ENCODE measurements at regions not wholly inside any gene's neighbourhood (a gene's known extent, or its start where the extent isn't known, plus 50 kb on each side); places are given as distances from the start of the nearest gene placed in this dataset.

DNA sequence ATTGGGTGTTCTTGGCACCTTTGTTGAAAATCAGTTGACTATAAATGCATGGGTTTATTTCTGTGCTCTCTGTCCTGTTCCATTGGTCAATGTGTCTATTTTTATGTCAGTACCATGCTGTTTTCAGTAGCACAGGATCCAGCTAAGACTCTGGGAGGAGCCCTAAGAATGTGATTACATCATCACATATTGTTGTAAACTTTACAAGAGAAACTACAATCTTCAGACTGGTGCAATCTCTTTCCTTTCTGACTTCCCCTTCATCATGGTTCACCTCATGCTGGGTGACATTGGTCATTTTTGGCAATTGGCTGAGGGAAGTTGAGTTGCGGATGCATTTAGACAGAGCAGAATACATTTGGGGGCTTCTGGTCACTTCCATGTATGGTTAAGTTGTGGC, 88.4 kb downstream of the C21orf91 start:
- H3K36me3 ChIP-seq, result no peaks in the 10 kb centered on the region
- intact Hi-C loops (cut with DNase I), result no loop called here
- no peak overlapping the region for H3K27ac ChIP-seq
- no peak overlapping the region for H3K4me3 ChIP-seq
- H3K9me3 ChIP-seq, result no peaks in the 10 kb centered on the region
- TF ChIP-seq, protein P1, sequence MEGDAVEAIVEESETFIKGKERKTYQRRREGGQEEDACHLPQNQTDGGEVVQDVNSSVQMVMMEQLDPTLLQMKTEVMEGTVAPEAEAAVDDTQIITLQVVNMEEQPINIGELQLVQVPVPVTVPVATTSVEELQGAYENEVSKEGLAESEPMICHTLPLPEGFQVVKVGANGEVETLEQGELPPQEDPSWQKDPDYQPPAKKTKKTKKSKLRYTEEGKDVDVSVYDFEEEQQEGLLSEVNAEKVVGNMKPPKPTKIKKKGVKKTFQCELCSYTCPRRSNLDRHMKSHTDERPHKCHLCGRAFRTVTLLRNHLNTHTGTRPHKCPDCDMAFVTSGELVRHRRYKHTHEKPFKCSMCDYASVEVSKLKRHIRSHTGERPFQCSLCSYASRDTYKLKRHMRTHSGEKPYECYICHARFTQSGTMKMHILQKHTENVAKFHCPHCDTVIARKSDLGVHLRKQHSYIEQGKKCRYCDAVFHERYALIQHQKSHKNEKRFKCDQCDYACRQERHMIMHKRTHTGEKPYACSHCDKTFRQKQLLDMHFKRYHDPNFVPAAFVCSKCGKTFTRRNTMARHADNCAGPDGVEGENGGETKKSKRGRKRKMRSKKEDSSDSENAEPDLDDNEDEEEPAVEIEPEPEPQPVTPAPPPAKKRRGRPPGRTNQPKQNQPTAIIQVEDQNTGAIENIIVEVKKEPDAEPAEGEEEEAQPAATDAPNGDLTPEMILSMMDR (IDR thresholded peaks at IDR 0.05), result no peak
- H3K4me1 ChIP-seq, result no peaks in the 10 kb centered on the region
- no peak overlapping the region for H3K9ac ChIP-seq (ENCODE audit: low read depth in 2 of 2, low read length in 2 of 2)
- H3K27me3 ChIP-seq, result no peaks in the 10 kb centered on the region
- DNase-seq, result no peak

DNA sequence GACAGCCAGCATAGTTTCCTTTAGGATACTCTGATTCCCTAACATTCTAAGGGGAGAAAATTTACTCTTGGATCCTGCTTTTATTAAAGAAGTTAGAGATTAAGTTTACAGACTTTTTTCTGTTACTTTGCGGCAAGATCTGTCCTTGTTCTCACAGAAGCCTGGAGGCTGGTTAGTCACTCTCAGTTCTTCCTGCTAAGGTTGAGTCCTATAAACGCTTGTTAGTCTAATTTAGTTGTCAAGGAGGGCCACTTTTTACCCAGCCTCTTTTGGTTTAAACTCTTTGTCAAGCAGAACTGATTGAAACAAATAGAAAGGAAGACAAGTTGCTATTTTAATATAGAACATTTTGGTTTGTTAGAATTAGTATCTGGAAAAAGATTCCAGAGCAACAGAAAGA, 89.7 kb downstream of the C21orf91 start:
- Histone ChIP-seq H3K27ac (no peak overlapping the region), H3K36me3 (no peaks in the 10 kb centered on the region), H3K9me3 (no peaks in the 10 kb centered on the region), H3K4me3 (no peak overlapping the region), H3K27me3 (no peaks in the 10 kb centered on the region), H3K4me1 (no peaks in the 10 kb centered on the region), H3K9ac (ENCODE audit: low read depth in 2 of 2, low read length in 2 of 2) (no peak overlapping the region)
- TF ChIP-seq, protein P1 (IDR thresholded peaks at IDR 0.05), result no peak
- no peak for DNase-seq
- intact Hi-C loops (cut with DNase I), result no loop called here

DNA sequence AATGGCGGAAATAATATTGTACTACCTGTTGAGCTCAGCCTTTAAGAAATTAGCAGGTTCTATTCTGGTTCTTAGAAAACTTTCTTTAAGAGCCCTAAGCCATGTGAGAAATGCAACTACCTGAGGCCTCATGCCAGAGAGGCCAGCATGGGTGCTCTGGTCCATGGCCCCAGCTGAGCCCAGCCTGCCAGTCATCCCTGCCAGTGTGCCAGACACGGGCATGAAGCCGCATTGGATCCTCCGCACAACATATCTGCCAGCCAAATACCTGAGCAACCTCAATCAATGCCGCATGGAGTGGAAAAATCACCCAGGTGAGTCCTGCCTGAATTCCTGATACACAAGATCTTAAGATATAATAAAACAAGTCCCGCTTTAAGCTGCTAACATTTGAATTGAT, 91.8 kb downstream of the C21orf91 start:
- Histone ChIP-seq H3K27me3 (no peaks in the 10 kb centered on the region), H3K9ac (ENCODE audit: low read depth in 2 of 2, low read length in 2 of 2) (no peak overlapping the region), H3K36me3 (no peaks in the 10 kb centered on the region), H3K27ac (no peak overlapping the region), H3K4me3 (no peak overlapping the region), H3K4me1 (no peaks in the 10 kb centered on the region), H3K9me3 (no peaks in the 10 kb centered on the region)
- TF ChIP-seq, protein P1 (IDR thresholded peaks at IDR 0.05), result no peak
- intact Hi-C loops (cut with DNase I), result no loop called here
- no peak for DNase-seq

DNA sequence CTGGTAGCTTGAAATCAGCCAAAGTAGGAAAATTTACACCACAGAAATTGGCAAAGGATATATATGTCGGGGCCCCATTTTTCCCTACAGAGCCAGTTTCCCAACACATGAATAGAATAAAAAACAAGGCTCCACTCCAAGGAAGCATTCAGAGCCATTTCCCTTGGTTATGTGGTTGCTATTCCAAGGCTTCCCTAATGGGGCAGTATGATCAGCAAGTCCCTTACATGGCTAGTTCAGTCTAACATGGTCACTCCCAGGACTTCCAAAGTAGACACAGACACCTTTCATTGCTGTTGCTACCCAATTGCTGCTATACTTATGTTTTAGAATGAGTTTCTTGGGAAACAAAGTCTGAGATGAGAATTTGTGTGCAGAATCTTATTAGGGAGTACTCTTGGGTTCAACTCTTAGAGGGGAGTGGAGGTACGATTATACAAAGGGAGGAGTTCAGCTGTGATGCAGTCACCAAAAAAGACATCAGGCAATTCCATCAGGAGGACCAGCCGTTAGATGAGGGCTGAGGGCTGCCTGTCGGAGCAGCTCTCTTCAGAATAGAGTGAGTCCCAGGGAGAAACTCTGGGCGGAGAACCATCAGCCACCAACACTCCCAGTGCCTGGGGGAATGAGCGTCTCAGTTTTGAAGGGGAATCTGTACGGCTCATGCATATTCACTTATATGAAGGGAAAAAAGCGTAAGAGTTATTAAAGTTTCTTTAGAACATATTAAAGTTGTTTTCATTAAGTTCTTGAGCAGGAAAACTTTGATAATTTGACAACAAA, 92.9 kb downstream of the C21orf91 start:
- H3K9ac ChIP-seq (ENCODE audit: low read depth in 2 of 2, low read length in 2 of 2), result no peak overlapping the region
- H3K27ac ChIP-seq, result no peak overlapping the region
- TF ChIP-seq, protein P1 (IDR thresholded peaks at IDR 0.05), result no peak
- no peaks in the 10 kb centered on the region for H3K4me1 ChIP-seq
- DNase-seq, result no peak
- no peaks in the 10 kb centered on the region for H3K27me3 ChIP-seq
- no peak overlapping the region for H3K4me3 ChIP-seq
- no peaks in the 10 kb centered on the region for H3K9me3 ChIP-seq
- H3K36me3 ChIP-seq, result no peaks in the 10 kb centered on the region
- intact Hi-C loops (cut with DNase I), result no loop called here

DNA sequence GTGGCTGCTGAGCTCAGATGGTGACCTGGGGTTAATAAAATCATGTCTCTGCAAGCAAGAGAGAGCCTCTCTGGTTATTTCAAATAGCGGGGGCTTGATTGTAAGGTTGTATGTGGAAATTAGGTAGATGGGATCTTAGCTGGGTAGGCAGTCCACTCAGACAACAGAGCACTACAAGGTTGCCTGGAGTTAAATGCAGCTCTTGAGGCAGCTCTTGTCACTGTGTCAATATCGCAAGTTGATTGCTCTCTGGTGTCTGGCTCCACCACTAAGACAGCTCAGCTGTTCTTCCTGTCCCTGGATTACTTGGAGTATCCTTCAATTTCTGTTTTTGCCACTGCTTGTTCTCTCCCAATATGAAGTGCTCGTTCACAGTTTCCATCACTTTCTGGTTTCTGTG, 93.8 kb downstream of the C21orf91 start:
- H3K4me1 ChIP-seq, result no peaks in the 10 kb centered on the region
- H3K36me3 ChIP-seq, result no peaks in the 10 kb centered on the region
- no peak for DNase-seq
- H3K4me3 ChIP-seq, result no peak overlapping the region
- no peak overlapping the region for H3K27ac ChIP-seq
- TF ChIP-seq, protein P1 (IDR thresholded peaks at IDR 0.05), result no peak
- no peaks in the 10 kb centered on the region for H3K27me3 ChIP-seq
- no peaks in the 10 kb centered on the region for H3K9me3 ChIP-seq
- H3K9ac ChIP-seq (ENCODE audit: low read depth in 2 of 2, low read length in 2 of 2), result no peak overlapping the region
- intact Hi-C loops (cut with DNase I), result no loop called here
